ENCODE measurements at regions not wholly inside any gene's neighbourhood (a gene's known extent, or its start where the extent isn't known, plus 50 kb on each side); places are given as distances from the start of the nearest gene placed in this dataset.

- TF ChIP-seq JUND (IDR thresholded peaks at IDR 0.05; ENCODE audit: low read depth) = no peak
- DNase-seq (ENCODE audit: low read depth in 1 of 2, low spot score in 1 of 2) = no peak
- in situ Hi-C loops (cut with HindIII; ENCODE audit: low pct_unique_long_range_greater_than_20kb, low sequenced_read_pairs) = no loop called here
Observed at GRCh38 chr6:114740547-114740946, 397.7 kb upstream of the HS3ST5 start.

GRCh38 chr6:114739656-114740055, 396.8 kb upstream of the HS3ST5 start:
- in situ Hi-C loops (cut with HindIII; ENCODE audit: low pct_unique_long_range_greater_than_20kb, low sequenced_read_pairs) = no loop called here
- no peak for DNase-seq (ENCODE audit: low read depth in 1 of 2, low spot score in 1 of 2)
- TF ChIP-seq JUND (IDR thresholded peaks at IDR 0.05; ENCODE audit: low read depth) = no peak

GRCh38 chr6:114735025-114735735, 392.4 kb upstream of the HS3ST5 start:
- in situ Hi-C loops (cut with HindIII; ENCODE audit: low pct_unique_long_range_greater_than_20kb, low sequenced_read_pairs) = no loop called here
- TF ChIP-seq JUND (IDR thresholded peaks at IDR 0.05; ENCODE audit: low read depth) = no peak
- no peak for DNase-seq (ENCODE audit: low read depth in 1 of 2, low spot score in 1 of 2)

GRCh38 chr6:114733596-114733995, 390.8 kb upstream of the HS3ST5 start:
- TF ChIP-seq JUND (IDR thresholded peaks at IDR 0.05; ENCODE audit: low read depth) = no peak
- in situ Hi-C loops (cut with HindIII; ENCODE audit: low pct_unique_long_range_greater_than_20kb, low sequenced_read_pairs) = no loop called here
- no peak for DNase-seq (ENCODE audit: low read depth in 1 of 2, low spot score in 1 of 2)

GRCh38 chr6:114718716-114719270, 376.0 kb upstream of the HS3ST5 start:
- TF ChIP-seq JUND (IDR thresholded peaks at IDR 0.05; ENCODE audit: low read depth) = no peak
- in situ Hi-C loops (cut with HindIII; ENCODE audit: low pct_unique_long_range_greater_than_20kb, low sequenced_read_pairs) = no loop called here
- no peak for DNase-seq (ENCODE audit: low read depth in 1 of 2, low spot score in 1 of 2)

- no peak for TF ChIP-seq JUND (IDR thresholded peaks at IDR 0.05; ENCODE audit: low read depth)
- no peak for DNase-seq (ENCODE audit: low read depth in 1 of 2, low spot score in 1 of 2)
- in situ Hi-C loops (cut with HindIII; ENCODE audit: low pct_unique_long_range_greater_than_20kb, low sequenced_read_pairs) = no loop called here
Observed at GRCh38 chr6:114718186-114718585, 375.4 kb upstream of the HS3ST5 start.

- in situ Hi-C loops (cut with HindIII; ENCODE audit: low pct_unique_long_range_greater_than_20kb, low sequenced_read_pairs) = no loop called here
- DNase-seq (ENCODE audit: low read depth in 1 of 2, low spot score in 1 of 2) = no peak
Observed at GRCh38 chr6:114714836-114715507, 372.1 kb upstream of the HS3ST5 start.

GRCh38 chr6:114713690-114714089, 370.9 kb upstream of the HS3ST5 start:
- no peak for TF ChIP-seq JUND (IDR thresholded peaks at IDR 0.05; ENCODE audit: low read depth)
- in situ Hi-C loops (cut with HindIII; ENCODE audit: low pct_unique_long_range_greater_than_20kb, low sequenced_read_pairs) = no loop called here
- no peak for DNase-seq (ENCODE audit: low read depth in 1 of 2, low spot score in 1 of 2)

More at GRCh38 chr6:114714836-114715507, 372.1 kb upstream of the HS3ST5 start:
- no peak for TF ChIP-seq JUND (IDR thresholded peaks at IDR 0.05; ENCODE audit: low read depth)

GRCh38 chr6:114712129-114712662, 369.4 kb upstream of the HS3ST5 start:
- in situ Hi-C loops (cut with HindIII; ENCODE audit: low pct_unique_long_range_greater_than_20kb, low sequenced_read_pairs) = no loop called here
- no peak for TF ChIP-seq JUND (IDR thresholded peaks at IDR 0.05; ENCODE audit: low read depth)
- DNase-seq (ENCODE audit: low read depth in 1 of 2, low spot score in 1 of 2) = no peak

- TF ChIP-seq JUND (IDR thresholded peaks at IDR 0.05; ENCODE audit: low read depth) = no peak
- in situ Hi-C loops (cut with HindIII; ENCODE audit: low pct_unique_long_range_greater_than_20kb, low sequenced_read_pairs) = no loop called here
- no peak for DNase-seq (ENCODE audit: low read depth in 1 of 2, low spot score in 1 of 2)
Observed at GRCh38 chr6:114707081-114707620, 364.3 kb upstream of the HS3ST5 start.

- DNase-seq (ENCODE audit: low read depth in 1 of 2, low spot score in 1 of 2) = no peak
- in situ Hi-C loops (cut with HindIII; ENCODE audit: low pct_unique_long_range_greater_than_20kb, low sequenced_read_pairs) = no loop called here
- TF ChIP-seq JUND (IDR thresholded peaks at IDR 0.05; ENCODE audit: low read depth) = no peak
Observed at GRCh38 chr6:114690625-114691024, 347.8 kb upstream of the HS3ST5 start.

- TF ChIP-seq JUND (IDR thresholded peaks at IDR 0.05; ENCODE audit: low read depth) = no peak
- DNase-seq (ENCODE audit: low read depth in 1 of 2, low spot score in 1 of 2) = no peak
- in situ Hi-C loops (cut with HindIII; ENCODE audit: low pct_unique_long_range_greater_than_20kb, low sequenced_read_pairs) = no loop called here
Observed at GRCh38 chr6:114659513-114659912, 316.7 kb upstream of the HS3ST5 start.

- TF ChIP-seq JUND (IDR thresholded peaks at IDR 0.05; ENCODE audit: low read depth) = no peak
- in situ Hi-C loops (cut with HindIII; ENCODE audit: low pct_unique_long_range_greater_than_20kb, low sequenced_read_pairs) = no loop called here
- no peak for DNase-seq (ENCODE audit: low read depth in 1 of 2, low spot score in 1 of 2)
Observed at GRCh38 chr6:114651611-114652010, 308.8 kb upstream of the HS3ST5 start.
